Activated CD4-positive, alpha-beta memory T cell treated with anti-CD3 and anti-CD28 coated beads, Interleukin-2, amount 10 ng/mL, durations not matched to agents 7 days and 5 days (primary cell): ENCODE measurements at regions not wholly inside any gene's neighbourhood (a gene's known extent, or its start where the extent isn't known, plus 50 kb on each side); places are given as distances from the start of the nearest gene placed in this dataset.

ENCODE experiments used
- CTCF ChIA-PET: fragments of 350-600 bp; sonication (Branson Sonifier 250); formaldehyde crosslinking; loops from one replicate; lab custom pipeline; 2021; ENCODE audit warnings: antibody characterized with exemption, inconsistent platforms; lab: Charles Lee
- POLR2A ChIA-PET: fragments of 350-600 bp; sonication (Branson Sonifier 250); formaldehyde crosslinking; loops from one replicate; lab custom pipeline; 2021; ENCODE audit warnings: antibody characterized with exemption; lab: Charles Lee
- DNase-seq: peaks from one replicate; pipeline ENCODE4 v3.0.0-alpha.2; 2020
- H3K27ac Mint-ChIP-seq: one replicate; pipeline ENCODE4 v1.8.0; 2021; ENCODE audit warnings: mild to moderate bottlenecking, mixed read lengths
- H3K27me3 Mint-ChIP-seq: one replicate; pipeline ENCODE4 v1.8.0; 2021; ENCODE audit warnings: mixed read lengths
- H3K36me3 Mint-ChIP-seq: one replicate; pipeline ENCODE4 v1.8.0; 2021; ENCODE audit warnings: low read depth, mixed read lengths
- H3K4me1 Mint-ChIP-seq: one replicate; pipeline ENCODE4 v1.8.0; 2021; ENCODE audit warnings: mixed read lengths
- H3K4me3 Mint-ChIP-seq: one replicate; pipeline ENCODE4 v1.8.0; 2021; ENCODE audit warnings: mild to moderate bottlenecking, mixed read lengths
- H3K9me3 Mint-ChIP-seq: one replicate; pipeline ENCODE4 v1.8.0; 2021; ENCODE audit warnings: mixed read lengths

DNA sequence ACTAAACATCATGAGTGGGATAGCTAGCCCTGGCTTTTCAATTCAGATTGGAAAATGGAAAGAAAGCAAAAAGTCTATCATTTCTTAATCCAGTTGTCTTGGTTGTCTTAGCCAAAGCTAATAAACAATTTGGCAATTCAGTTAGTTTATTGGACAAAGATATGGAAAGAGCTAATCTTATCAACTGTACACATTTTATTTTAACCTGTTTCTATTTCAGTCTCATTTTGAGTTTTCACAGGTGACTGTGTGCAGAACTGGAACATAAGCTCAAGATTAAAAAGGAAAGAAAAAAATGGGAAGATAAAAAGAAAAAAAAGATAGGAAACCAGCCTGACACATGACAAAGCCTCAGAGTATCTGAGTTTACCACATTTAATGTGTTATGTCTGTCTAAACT lies 642.6 kb downstream of the SQOR start:
- Mint-ChIP-seq H3K27ac (no peak overlapping the region), H3K36me3 (no peaks in the 10 kb centered on the region), H3K4me3 (no peak overlapping the region), H3K4me1 (no peaks in the 10 kb centered on the region), H3K27me3 (no peaks in the 10 kb centered on the region), H3K9me3 (no peaks in the 10 kb centered on the region)
- DNase-seq, result no peak
- CTCF ChIA-PET, result interaction anchor here (0.6 kb wide), 1 partner anchor 284 kb away, joined by 3 read pairs; no protein-coding TSS in a partner anchor
- POLR2A ChIA-PET, result no interaction called here

DNA sequence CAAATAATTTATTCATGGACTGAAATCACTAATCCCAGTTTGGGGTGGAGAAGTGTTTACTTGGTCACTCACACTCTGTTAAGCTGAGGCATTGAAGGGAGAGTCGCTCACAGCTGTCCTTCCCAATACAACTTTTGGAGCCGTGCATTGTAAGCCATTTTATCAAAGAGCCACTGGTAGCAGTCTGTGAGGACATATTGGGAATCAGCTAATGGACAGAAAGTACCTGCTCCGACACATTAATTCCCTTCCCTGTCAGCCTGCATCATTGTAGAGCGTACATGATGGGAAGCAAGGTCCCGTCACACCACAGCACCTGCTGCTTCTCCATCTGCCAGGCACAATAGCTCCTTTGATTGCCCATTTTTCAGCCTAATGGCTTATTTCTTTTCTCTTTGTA lies 643.2 kb downstream of the SQOR start:
- H3K36me3 Mint-ChIP-seq, result no peaks in the 10 kb centered on the region
- H3K4me3 Mint-ChIP-seq, result no peak overlapping the region
- H3K27ac Mint-ChIP-seq, result no peak overlapping the region
- POLR2A ChIA-PET, result no interaction called here
- no peaks in the 10 kb centered on the region for H3K9me3 Mint-ChIP-seq
- no peak for DNase-seq
- CTCF ChIA-PET, result no interaction called here
- no peaks in the 10 kb centered on the region for H3K4me1 Mint-ChIP-seq
- no peaks in the 10 kb centered on the region for H3K27me3 Mint-ChIP-seq

DNA sequence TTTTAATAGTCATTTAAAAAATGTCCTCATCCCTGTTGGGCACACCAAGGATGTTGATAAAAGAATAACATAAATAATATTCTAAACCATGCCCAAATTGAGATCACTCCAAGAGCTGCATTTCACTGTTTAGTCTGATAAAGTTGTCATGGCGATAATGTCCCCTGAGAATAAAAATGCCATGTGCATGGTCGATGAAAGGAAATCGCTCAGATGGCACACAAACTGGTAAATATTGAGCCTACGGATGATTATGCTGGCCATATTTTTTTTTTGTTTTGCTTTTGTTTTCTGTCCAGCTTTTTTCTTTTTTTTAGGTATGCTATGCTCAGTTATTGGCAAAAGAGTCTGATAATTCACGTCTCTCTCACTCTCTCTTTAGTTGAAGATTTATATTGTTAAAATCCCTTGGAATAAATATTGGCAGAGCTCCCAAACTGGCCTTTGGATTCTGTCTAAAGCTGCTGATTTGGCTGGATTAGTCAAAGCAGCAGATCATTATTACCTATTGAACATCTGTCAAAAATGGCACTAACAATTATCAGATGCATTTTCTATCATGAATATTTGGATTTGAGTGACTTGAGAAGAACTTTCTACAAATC lies 643.8 kb downstream of the SQOR start:
- ChIA-PET CTCF (no interaction called here), POLR2A (no interaction called here)
- Mint-ChIP-seq H3K27ac (no peak overlapping the region), H3K9me3 (no peaks in the 10 kb centered on the region), H3K27me3 (no peaks in the 10 kb centered on the region), H3K4me3 (no peak overlapping the region), H3K36me3 (no peaks in the 10 kb centered on the region), H3K4me1 (no peaks in the 10 kb centered on the region)
- no peak for DNase-seq

DNA sequence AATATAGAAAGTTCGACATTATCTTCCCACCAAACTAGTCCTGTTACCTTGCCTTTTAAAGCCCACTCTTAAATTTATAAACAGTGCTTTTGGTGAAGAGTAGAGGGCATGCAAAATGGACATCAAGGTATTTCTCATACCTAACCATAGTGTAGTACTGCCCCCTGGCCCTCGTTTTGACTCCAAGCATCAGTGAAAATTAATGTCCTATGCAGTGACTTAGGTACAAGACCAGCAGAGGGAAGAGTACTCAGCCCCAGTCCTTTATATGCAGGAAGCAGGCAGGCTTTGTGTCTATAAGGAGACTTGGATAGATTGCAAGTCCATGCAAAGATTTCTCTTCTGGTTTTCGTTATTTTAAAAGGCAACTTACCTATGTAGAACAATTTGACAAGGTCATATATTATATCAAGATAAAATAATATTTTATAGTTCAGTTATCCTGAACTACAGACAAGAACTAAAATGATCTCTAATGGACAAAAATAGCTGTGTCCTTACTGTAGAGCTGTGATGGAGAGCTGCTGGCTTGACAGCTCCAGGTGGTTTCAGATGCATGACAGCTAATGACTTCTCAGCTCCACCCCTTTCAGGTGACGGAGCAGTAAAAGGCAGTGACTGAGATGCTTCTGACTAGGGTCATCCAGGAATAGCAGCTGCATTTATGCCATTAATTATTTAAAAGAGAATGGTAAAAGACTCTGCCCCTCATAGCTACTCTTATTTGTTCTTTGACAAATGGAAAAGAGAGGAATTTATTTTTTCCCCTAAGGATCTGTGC lies 646.1 kb downstream of the SQOR start:
- Mint-ChIP-seq H3K27ac (no peak overlapping the region), H3K4me1 (no peaks in the 10 kb centered on the region), H3K9me3 (no peaks in the 10 kb centered on the region), H3K27me3 (no peaks in the 10 kb centered on the region), H3K36me3 (no peaks in the 10 kb centered on the region), H3K4me3 (no peak overlapping the region)
- CTCF ChIA-PET, result no interaction called here
- no peak for DNase-seq
- POLR2A ChIA-PET, result no interaction called here

DNA sequence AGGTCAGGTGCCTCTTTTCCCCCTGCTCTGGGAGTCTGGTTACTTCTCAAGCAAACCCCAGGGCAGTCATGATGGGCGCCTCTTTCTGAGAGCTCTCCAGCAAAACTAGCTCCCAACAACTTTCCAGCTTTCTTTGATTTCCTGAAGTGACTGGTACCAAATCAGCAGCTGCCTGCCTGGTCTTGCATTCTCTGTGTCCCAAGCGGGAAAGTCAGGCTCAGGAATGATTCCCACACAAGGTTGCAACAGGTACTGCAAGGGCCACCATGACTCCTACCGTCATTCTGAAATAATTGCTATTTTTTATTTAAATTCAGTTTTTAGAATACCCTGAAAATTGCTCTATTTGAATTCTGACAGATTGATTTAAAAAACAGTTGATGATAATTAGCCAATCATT lies 658.7 kb downstream of the SQOR start:
- ChIA-PET POLR2A (no interaction called here), CTCF (no interaction called here)
- no peaks in the 10 kb centered on the region for H3K4me1 Mint-ChIP-seq
- H3K36me3 Mint-ChIP-seq, result no peaks in the 10 kb centered on the region
- H3K27ac Mint-ChIP-seq, result no peak overlapping the region
- H3K27me3 Mint-ChIP-seq, result no peaks in the 10 kb centered on the region
- no peak overlapping the region for H3K4me3 Mint-ChIP-seq
- DNase-seq, result no peak
- H3K9me3 Mint-ChIP-seq, result peaks cover 5% of the 10 kb centered on the region

DNA sequence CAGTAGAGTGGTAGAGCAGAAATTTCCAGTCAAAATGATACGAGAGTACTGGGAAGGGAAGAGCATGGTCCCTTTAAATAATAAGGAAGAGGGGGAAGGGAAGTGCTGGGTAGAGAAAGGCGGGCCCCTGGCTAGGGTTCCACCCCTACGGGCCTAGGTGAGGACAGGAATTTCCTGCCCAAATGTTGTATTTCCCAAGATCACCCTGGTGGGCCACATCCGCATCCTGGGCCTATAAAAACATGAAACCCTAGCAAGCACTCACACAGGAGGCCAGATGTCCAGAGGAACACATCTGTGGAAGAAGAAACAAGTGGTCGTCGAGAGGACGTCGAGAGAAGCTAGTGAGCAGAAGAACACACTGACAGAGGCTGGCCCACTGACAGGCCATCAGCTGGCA lies 661.2 kb downstream of the SQOR start:
- Mint-ChIP-seq H3K36me3 (no peaks in the 10 kb centered on the region), H3K9me3 (peaks cover 2% of the 10 kb centered on the region), H3K4me3 (no peak overlapping the region), H3K4me1 (no peaks in the 10 kb centered on the region), H3K27me3 (no peaks in the 10 kb centered on the region), H3K27ac (no peak overlapping the region)
- POLR2A ChIA-PET, result no interaction called here
- DNase-seq, result no peak
- CTCF ChIA-PET, result no interaction called here

DNA sequence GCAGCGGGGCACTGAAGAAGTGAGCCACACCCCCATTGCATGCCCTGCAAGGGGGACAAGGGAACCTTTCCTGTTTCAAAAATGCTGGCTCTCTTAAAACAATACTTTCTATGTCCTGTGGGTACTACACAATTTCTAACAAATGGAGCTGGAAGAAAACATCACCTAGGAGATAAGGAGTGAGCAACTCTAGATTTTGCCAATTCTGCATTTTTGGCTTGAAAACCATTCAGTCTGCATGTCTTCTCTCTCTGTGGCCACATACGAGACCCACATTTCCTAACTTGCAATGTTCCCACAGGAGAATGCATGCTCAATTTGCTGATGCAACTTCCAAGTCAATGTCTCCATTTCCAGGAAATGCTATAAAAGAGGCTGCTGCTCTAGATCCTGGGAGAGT lies 662.0 kb downstream of the SQOR start:
- no peak for DNase-seq
- Mint-ChIP-seq H3K4me1 (no peaks in the 10 kb centered on the region), H3K27ac (no peak overlapping the region), H3K27me3 (no peaks in the 10 kb centered on the region), H3K4me3 (no peak overlapping the region), H3K36me3 (no peaks in the 10 kb centered on the region), H3K9me3 (peaks cover 2% of the 10 kb centered on the region)
- ChIA-PET CTCF (no interaction called here), POLR2A (no interaction called here)

DNA sequence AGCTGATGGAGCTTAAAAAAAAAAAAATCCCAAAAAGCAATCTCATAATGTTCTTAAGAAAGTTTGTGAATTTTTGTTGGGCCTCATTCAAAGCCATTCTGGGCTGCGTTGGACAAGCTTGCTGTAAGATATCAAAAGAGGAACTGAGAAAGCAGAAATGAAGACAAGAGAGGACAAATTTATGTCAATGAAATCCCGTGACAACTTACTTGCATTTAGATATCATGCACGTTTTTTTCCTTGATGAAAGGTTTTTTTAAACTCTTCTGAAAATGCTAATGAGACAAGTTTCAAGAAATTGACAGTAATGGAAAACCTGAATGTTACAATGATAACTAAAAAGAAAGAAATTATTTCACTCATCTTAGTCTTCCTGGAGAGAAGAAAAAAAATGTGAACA lies 662.9 kb downstream of the SQOR start:
- CTCF ChIA-PET, result no interaction called here
- no peak overlapping the region for H3K27ac Mint-ChIP-seq
- no peaks in the 10 kb centered on the region for H3K4me1 Mint-ChIP-seq
- POLR2A ChIA-PET, result no interaction called here
- no peak for DNase-seq
- peaks cover 2% of the 10 kb centered on the region for H3K9me3 Mint-ChIP-seq
- no peak overlapping the region for H3K4me3 Mint-ChIP-seq
- H3K27me3 Mint-ChIP-seq, result no peaks in the 10 kb centered on the region
- H3K36me3 Mint-ChIP-seq, result no peaks in the 10 kb centered on the region

DNA sequence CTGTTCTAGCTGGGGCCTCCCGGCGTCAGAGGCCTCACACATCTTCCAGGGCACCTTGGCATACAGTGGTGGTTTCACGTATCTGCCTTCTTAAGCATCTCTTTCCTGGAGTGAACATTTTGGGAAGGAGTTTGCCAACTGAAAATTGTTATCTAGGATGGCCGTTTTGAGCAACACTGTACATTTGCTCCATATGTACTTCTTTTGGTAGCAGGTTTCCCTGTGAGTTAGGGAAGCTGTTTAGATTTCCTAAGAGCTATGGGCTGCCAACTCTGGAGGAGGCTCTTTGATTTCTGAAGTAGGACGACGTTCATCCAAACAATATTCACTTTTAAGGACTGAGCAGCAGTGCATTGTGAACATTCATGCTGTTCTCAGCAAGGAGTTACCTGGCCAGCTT lies 665.9 kb downstream of the SQOR start:
- Mint-ChIP-seq H3K36me3 (no peaks in the 10 kb centered on the region), H3K4me1 (no peaks in the 10 kb centered on the region), H3K9me3 (peaks cover 2% of the 10 kb centered on the region), H3K4me3 (no peak overlapping the region), H3K27ac (no peak overlapping the region), H3K27me3 (no peaks in the 10 kb centered on the region)
- POLR2A ChIA-PET, result no interaction called here
- DNase-seq, result no peak
- CTCF ChIA-PET, result no interaction called here

DNA sequence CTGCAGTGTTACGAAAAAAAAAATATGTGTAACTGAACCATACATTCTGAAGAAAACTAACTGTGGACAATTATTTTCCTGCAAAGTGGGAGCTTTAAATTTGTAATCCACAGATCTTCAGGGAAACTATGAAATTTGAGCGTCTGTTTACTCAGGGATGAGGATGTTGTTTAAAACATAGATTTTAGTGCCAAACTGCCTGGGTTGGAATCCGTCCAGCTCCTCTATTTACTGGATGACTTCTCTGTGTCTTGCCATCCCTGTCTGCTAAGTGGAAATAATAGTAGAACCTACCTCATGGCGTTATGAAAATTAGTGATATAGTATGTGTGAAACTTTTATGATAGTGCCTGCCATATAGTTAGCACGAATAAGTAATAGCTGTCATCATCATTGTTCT lies 666.5 kb downstream of the SQOR start:
- POLR2A ChIA-PET, result no interaction called here
- CTCF ChIA-PET, result interaction anchor here (1.1 kb wide), 1 partner anchor 15 kb away, joined by 3 read pairs; no protein-coding TSS in a partner anchor
- Mint-ChIP-seq H3K27me3 (no peaks in the 10 kb centered on the region), H3K9me3 (peaks cover 2% of the 10 kb centered on the region), H3K4me3 (no peak overlapping the region), H3K27ac (no peak overlapping the region), H3K4me1 (no peaks in the 10 kb centered on the region), H3K36me3 (no peaks in the 10 kb centered on the region)
- no peak for DNase-seq

DNA sequence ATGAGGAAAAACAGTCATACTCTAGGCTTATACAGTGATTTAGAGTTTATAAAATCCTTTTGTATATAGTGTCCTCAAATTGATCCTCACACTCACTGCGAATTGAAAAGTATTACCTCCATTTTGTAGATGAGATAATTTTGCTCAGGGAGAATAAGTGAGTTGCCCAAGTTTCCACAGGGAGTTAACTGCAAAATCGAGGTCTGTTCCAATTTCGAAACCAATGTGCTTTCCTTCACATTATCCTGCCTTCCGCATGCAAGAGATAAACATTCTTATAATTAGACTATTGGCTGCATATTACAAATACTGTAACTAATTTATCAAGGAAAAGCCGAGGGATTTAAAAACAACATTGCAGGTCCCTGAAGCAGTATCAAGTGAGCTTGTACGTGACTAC lies 667.0 kb downstream of the SQOR start:
- ChIA-PET POLR2A (no interaction called here), CTCF (interaction anchor here (1.1 kb wide), 1 partner anchor 16 kb away, joined by 3 read pairs; no protein-coding TSS in a partner anchor)
- Mint-ChIP-seq H3K36me3 (no peaks in the 10 kb centered on the region), H3K27ac (no peak overlapping the region), H3K4me3 (no peak overlapping the region), H3K4me1 (no peaks in the 10 kb centered on the region), H3K9me3 (peaks cover 2% of the 10 kb centered on the region), H3K27me3 (no peaks in the 10 kb centered on the region)
- DNase-seq, result no peak

DNA sequence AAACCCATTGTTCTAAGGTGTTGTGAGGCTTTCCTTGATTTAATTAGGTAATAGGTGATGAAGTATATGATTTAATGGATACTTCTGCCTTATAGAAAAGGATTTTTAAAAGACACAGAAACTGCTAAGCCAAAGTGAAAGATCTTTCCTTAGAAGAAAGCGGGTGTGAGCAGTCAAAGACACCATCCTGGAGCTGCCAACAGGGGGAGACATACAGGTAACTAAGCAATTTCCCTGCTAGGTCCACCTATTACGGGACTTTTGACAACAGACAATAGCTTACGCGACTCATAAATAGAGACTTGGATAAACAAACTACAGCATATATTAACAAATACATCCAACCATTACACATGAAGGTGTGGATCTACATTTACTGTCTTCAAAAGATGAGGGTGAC lies 669.5 kb downstream of the SQOR start:
- no peak for DNase-seq
- POLR2A ChIA-PET, result no interaction called here
- Mint-ChIP-seq H3K36me3 (no peaks in the 10 kb centered on the region), H3K27me3 (no peaks in the 10 kb centered on the region), H3K27ac (no peak overlapping the region), H3K4me1 (no peaks in the 10 kb centered on the region), H3K9me3 (no peaks in the 10 kb centered on the region), H3K4me3 (no peak overlapping the region)
- CTCF ChIA-PET, result no interaction called here

DNA sequence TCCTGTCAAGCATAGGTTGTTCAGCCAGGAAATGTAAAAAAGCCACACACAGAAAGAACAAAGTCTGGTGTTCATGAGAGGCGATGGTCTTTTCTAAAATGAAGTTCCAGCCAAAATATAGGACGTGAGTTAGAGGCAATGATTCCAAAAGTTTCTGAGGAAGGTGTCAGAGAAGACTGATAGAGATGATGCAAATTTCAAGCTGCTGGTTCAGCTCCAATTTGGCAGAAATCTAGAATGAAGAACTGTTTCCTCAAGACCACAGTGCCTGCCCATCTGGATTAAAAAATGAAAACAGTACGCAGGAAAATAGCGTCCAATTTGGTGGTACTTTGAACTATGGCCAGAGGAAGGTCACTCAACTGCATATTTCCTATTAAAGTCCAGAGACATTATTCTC lies 672.9 kb downstream of the SQOR start:
- DNase-seq, result no peak
- ChIA-PET CTCF (no interaction called here), POLR2A (no interaction called here)
- Mint-ChIP-seq H3K9me3 (no peaks in the 10 kb centered on the region), H3K4me1 (no peaks in the 10 kb centered on the region), H3K4me3 (no peak overlapping the region), H3K27me3 (no peaks in the 10 kb centered on the region), H3K36me3 (no peaks in the 10 kb centered on the region), H3K27ac (no peak overlapping the region)

DNA sequence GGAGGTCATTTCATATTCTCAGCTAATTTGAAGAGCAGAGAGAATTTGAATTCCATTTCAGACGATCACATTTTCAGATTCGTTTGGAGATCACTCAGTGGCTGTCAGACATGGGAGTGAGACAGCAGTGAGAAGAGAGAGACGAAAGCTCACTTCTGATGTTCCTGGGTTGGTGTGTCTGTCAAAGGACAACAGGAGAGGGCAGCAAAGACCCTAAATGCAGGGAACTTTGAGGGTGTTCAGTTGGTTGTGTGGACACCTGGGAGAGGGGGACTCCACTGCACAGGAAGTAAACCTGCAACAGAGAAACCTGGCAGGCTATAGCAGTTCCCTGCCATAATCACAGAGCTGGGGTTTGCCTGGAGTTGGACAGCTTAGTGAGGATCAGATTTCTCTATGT lies 675.1 kb downstream of the SQOR start:
- Mint-ChIP-seq H3K27ac (no peak overlapping the region), H3K27me3 (no peaks in the 10 kb centered on the region), H3K9me3 (no peaks in the 10 kb centered on the region), H3K4me3 (no peak overlapping the region), H3K36me3 (no peaks in the 10 kb centered on the region), H3K4me1 (no peaks in the 10 kb centered on the region)
- CTCF ChIA-PET, result interaction anchor here (0.6 kb wide), 1 partner anchor 387 kb away, joined by 3 read pairs; no protein-coding TSS in a partner anchor
- DNase-seq, result no peak
- POLR2A ChIA-PET, result no interaction called here
